OCI-LY7 (cell line): ENCODE measurements at regions not wholly inside any gene's neighbourhood (a gene's known extent, or its start where the extent isn't known, plus 50 kb on each side); places are given as distances from the start of the nearest gene placed in this dataset.
A peak's percentile ranks its signal among the peaks of the same experiment; 100 is the strongest.

ENCODE experiments used
- BruUV-seq: library from RNA; stranded (reverse); fragments of 400-500 nt; replicated peaks from 2 replicates; lab custom pipeline; 2021; lab: Mats Ljungman, UMichigan
- CTCF ChIA-PET: fragments of 300-600 bp; sonication (Branson Sonifier 250); formaldehyde crosslinking; loops from one replicate; lab custom pipeline; 2022; ENCODE audit warnings: antibody characterized with exemption; ENCODE audit not compliant: unreplicated experiment; lab: Charles Lee
- POLR2A ChIA-PET: fragments of 300-600 bp; sonication (Branson Sonifier 250); formaldehyde crosslinking; loops from one replicate; lab custom pipeline; 2022; ENCODE audit warnings: antibody characterized with exemption; lab: Charles Lee
- DNase-seq: peaks from one replicate; pipeline ENCODE4 v3.0.0-alpha.2; 2015; ENCODE audit warnings: low spot score
- H2AFZ ChIP-seq: fragments of 200-600 bp; sonication (generic), shearing (Covaris generic); 2 replicates; pipeline ENCODE4 v1.6.1; 2014; ENCODE audit warnings: mild to moderate bottlenecking, antibody characterized with exemption, low read length, moderate library complexity
- H3K27ac ChIP-seq: fragments of 200-600 bp; sonication (generic); 2 replicates; pipeline ENCODE4 v1.5.1; 2014; ENCODE audit warnings: mixed run types, low read depth, mild to moderate bottlenecking, moderate library complexity, low read length, inconsistent platforms; ENCODE audit not compliant: poor library complexity, severe bottlenecking
- H3K36me3 ChIP-seq: fragments of 200-600 bp; sonication (generic); 2 replicates; pipeline ENCODE4 v1.6.1; 2014; ENCODE audit warnings: mild to moderate bottlenecking, antibody characterized with exemption, low read length, moderate library complexity, mixed read lengths; ENCODE audit not compliant: insufficient read depth
- H3K4me1 ChIP-seq: fragments of 200-600 bp; sonication (generic); 2 replicates; pipeline ENCODE4 v1.5.1; 2014; ENCODE audit warnings: mild to moderate bottlenecking, low read length; ENCODE audit not compliant: insufficient read depth, poor library complexity, severe bottlenecking
- H3K4me2 ChIP-seq: fragments of 200-600 bp; sonication (generic); 2 replicates; pipeline ENCODE4 v1.6.1; 2014; ENCODE audit warnings: mild to moderate bottlenecking, low read length
- H3K4me3 ChIP-seq: fragments of 200-600 bp; sonication (generic); 2 replicates; pipeline ENCODE4 v1.5.1; 2014; ENCODE audit warnings: mild to moderate bottlenecking, low read depth, low read length; ENCODE audit not compliant: poor library complexity, severe bottlenecking
- H3K79me2 ChIP-seq: fragments of 200-600 bp; sonication (generic); 2 replicates; pipeline ENCODE4 v1.6.1; 2016; ENCODE audit warnings: low read depth, mild to moderate bottlenecking, low read length, moderate library complexity, mixed read lengths; ENCODE audit not compliant: insufficient read depth
- H3K9me2 ChIP-seq: fragments of 200-600 bp; sonication (generic); 2 replicates; pipeline ENCODE4 v1.6.1; 2016; ENCODE audit warnings: mild to moderate bottlenecking, low read length, mixed read lengths; ENCODE audit not compliant: insufficient read depth
- H3K9me3 ChIP-seq: fragments of 200-600 bp; sonication (generic); 2 replicates; pipeline ENCODE4 v1.6.1; 2014; ENCODE audit warnings: mild to moderate bottlenecking, mixed run types, low read length, mixed read lengths
- H4K20me1 ChIP-seq: fragments of 200-600 bp; sonication (generic); 2 replicates; pipeline ENCODE4 v1.6.1; 2014; ENCODE audit warnings: mild to moderate bottlenecking, antibody characterized with exemption, low read length, moderate library complexity, mixed read lengths; ENCODE audit not compliant: insufficient read depth
- CTCF ChIP-seq: fragments of 200-600 bp; sonication (generic); conservative IDR thresholded peaks from 2 replicates; pipeline ENCODE4 v1.5.1; 2014; ENCODE audit warnings: mild to moderate bottlenecking, antibody characterized with exemption, low read length, moderate library complexity, mixed read lengths
- EZH2phosphoT487 ChIP-seq: fragments of 200-600 bp; sonication (generic); IDR thresholded peaks from 2 replicates; pipeline ENCODE4 v1.6.1; 2018; ENCODE audit warnings: low read depth, borderline replicate concordance, mild to moderate bottlenecking, mixed run types, antibody characterized with exemption, low read length, moderate library complexity, mixed read lengths
- intact Hi-C: fragments of 100-400 bp; cut with micrococcal nuclease; formaldehyde crosslinking; loops from one replicate; pipeline ENCODE4 v1.10.0; 2022; ENCODE audit not compliant: unreplicated experiment

- intact Hi-C loops = no loop called here
- Histone ChIP-seq H3K4me1 (peaks cover 96% of the 10 kb centered on the region), H3K9me2 (no peaks in the 10 kb centered on the region), H3K36me3 (no peaks in the 10 kb centered on the region), H3K4me3 (peak overlapping the region; percentile 21), H3K4me2 (peak overlapping the region; percentile 72), H3K9me3 (no peaks in the 10 kb centered on the region), H3K79me2 (no peaks in the 10 kb centered on the region), H2AFZ (peak overlapping the region; percentile 64; the same call in 1 of the 2 replicates), H4K20me1 (no peaks in the 10 kb centered on the region), H3K27ac (peak overlapping the region; percentile 98)
- TF ChIP-seq CTCF = peak; percentile 80
- no peak for TF ChIP-seq EZH2phosphoT487
- DNase-seq = peak; percentile 79
- POLR2A ChIA-PET = interaction anchor here (2.0 to 12.3 kb wide), 10 partner anchors 12 to 183 kb away, joined by 4 to 358 read pairs (median 30); no protein-coding TSS in a partner anchor
- no TSS peak for BruUV-seq
- CTCF ChIA-PET = interaction anchor here (1.2 to 4.5 kb wide), 7 partner anchors 14 to 183 kb away, joined by 3 to 48 read pairs (median 6); no protein-coding TSS in a partner anchor
These were observed 189.0 kb downstream of the PALM2AKAP2 start for GRCh38 chr9:109969011-109969410.

- no TSS peak for BruUV-seq
- CTCF ChIA-PET = interaction anchor here (0.5 to 4.5 kb wide), 7 partner anchors 15 to 183 kb away, joined by 3 to 48 read pairs (median 4); no protein-coding TSS in a partner anchor
- H4K20me1 ChIP-seq = no peaks in the 10 kb centered on the region
- TF ChIP-seq CTCF (no peak), EZH2phosphoT487 (no peak)
- POLR2A ChIA-PET = interaction anchor here (0.7 to 12.3 kb wide), 16 partner anchors 13 to 182 kb away, joined by 3 to 358 read pairs (median 7); no protein-coding TSS in a partner anchor
- no peaks in the 10 kb centered on the region for H3K9me2 ChIP-seq
- intact Hi-C loops = no loop called here
- no peaks in the 10 kb centered on the region for H3K36me3 ChIP-seq
- peak overlapping the region; percentile 64; the same call in 1 of the 2 replicates for H2AFZ ChIP-seq
- no peak for DNase-seq
- H3K79me2 ChIP-seq = no peaks in the 10 kb centered on the region
- no peaks in the 10 kb centered on the region for H3K9me3 ChIP-seq
- peak overlapping the region; percentile 21 for H3K4me3 ChIP-seq
- H3K4me1 ChIP-seq = peaks cover 96% of the 10 kb centered on the region
- peak overlapping the region; percentile 72 for H3K4me2 ChIP-seq
- peak overlapping the region; percentile 98 for H3K27ac ChIP-seq
These were observed 189.7 kb downstream of the PALM2AKAP2 start for GRCh38 chr9:109969573-109970237.

GRCh38 chr9:109971226-109971625 lies 191.2 kb downstream of the PALM2AKAP2 start:
- Histone ChIP-seq H3K4me2 (peak overlapping the region; percentile 72), H3K9me2 (no peaks in the 10 kb centered on the region), H3K4me3 (peak overlapping the region; percentile 37), H3K4me1 (peaks cover 100% of the 10 kb centered on the region), H2AFZ (peak overlapping the region; percentile 94; the same call in 1 of the 2 replicates), H4K20me1 (no peaks in the 10 kb centered on the region), H3K79me2 (no peaks in the 10 kb centered on the region), H3K27ac (peak overlapping the region; percentile 98), H3K9me3 (no peaks in the 10 kb centered on the region), H3K36me3 (no peaks in the 10 kb centered on the region)
- no peak for DNase-seq
- TF ChIP-seq EZH2phosphoT487 (no peak), CTCF (no peak)
- POLR2A ChIA-PET = interaction anchor here (0.7 to 12.3 kb wide), 8 partner anchors 12 to 177 kb away, joined by 3 to 358 read pairs (median 13); no protein-coding TSS in a partner anchor
- CTCF ChIA-PET = interaction anchor here (1.5 to 3.8 kb wide), 2 partner anchors 64 to 132 kb away, joined by 4 to 16 read pairs; no protein-coding TSS in a partner anchor
- intact Hi-C loops = no loop called here
- no TSS peak for BruUV-seq
